Trophoblast cell (in vitro differentiated cells and primary cell): ENCODE measurements at regions not wholly inside any gene's neighbourhood (a gene's known extent, or its start where the extent isn't known, plus 50 kb on each side); places are given as distances from the start of the nearest gene placed in this dataset.

Source experiments
- DNase-seq, 2 donors: peaks; one replicate each; pipeline ENCODE4 v3.0.0-alpha.2; 2016
- H2AFZ ChIP-seq: 2 replicates; pipeline ENCODE4 v1.6.1; 2013; ENCODE audit warnings: low read length, moderate library complexity, mild to moderate bottlenecking; ENCODE audit not compliant: insufficient read depth, poor library complexity
- H2AK5ac ChIP-seq: 2 replicates; pipeline ENCODE4 v1.6.1; 2013; ENCODE audit warnings: mild to moderate bottlenecking, low read length
- H2BK120ac ChIP-seq: 2 replicates; pipeline ENCODE4 v1.6.1; 2013; ENCODE audit warnings: low read length, mild to moderate bottlenecking, moderate library complexity; ENCODE audit not compliant: insufficient read depth, poor library complexity
- H2BK12ac ChIP-seq: 2 replicates; pipeline ENCODE4 v1.6.1; 2013; ENCODE audit warnings: mild to moderate bottlenecking, low read length, moderate library complexity
- H2BK5ac ChIP-seq: 2 replicates; pipeline ENCODE4 v1.6.1; 2013; ENCODE audit warnings: low read length, low read depth, moderate library complexity, mild to moderate bottlenecking; ENCODE audit not compliant: poor library complexity
- H3K14ac ChIP-seq: 2 replicates; pipeline ENCODE4 v1.6.1; 2013; ENCODE audit warnings: mild to moderate bottlenecking, low read length
- H3K18ac ChIP-seq: 2 replicates; pipeline ENCODE4 v1.6.1; 2013; ENCODE audit warnings: mild to moderate bottlenecking, low read length
- H3K23ac ChIP-seq: 2 replicates; pipeline ENCODE4 v1.6.1; 2013; ENCODE audit warnings: low read length
- H3K27ac ChIP-seq: 2 replicates; pipeline ENCODE4 v1.5.1; 2013; ENCODE audit warnings: low read depth, mild to moderate bottlenecking, inconsistent platforms, low read length, moderate library complexity
- H3K27me3 ChIP-seq: 2 replicates; pipeline ENCODE4 v1.6.1; 2013; ENCODE audit warnings: inconsistent platforms, mild to moderate bottlenecking, low read length, moderate library complexity; ENCODE audit not compliant: insufficient read depth
- H3K36me3 ChIP-seq, 2 experiments: 1 replicate in 1 of 2; 2 replicates in 1 of 2; pipeline ENCODE4 v1.6.1; 2013; ENCODE audit warnings: low read length in 2 of 2, mild to moderate bottlenecking in 2 of 2, moderate library complexity in 1 of 2; ENCODE audit not compliant: insufficient read depth in 2 of 2, control insufficient read depth in 1 of 2
- H3K4ac ChIP-seq: 2 replicates; pipeline ENCODE4 v1.6.1; 2013; ENCODE audit warnings: low read depth, mild to moderate bottlenecking, low read length, moderate library complexity
- H3K4me1 ChIP-seq, 2 experiments: 1 replicate in 1 of 2; 2 replicates in 1 of 2; pipeline ENCODE4 v1.6.1; 2013; ENCODE audit warnings: low read length in 2 of 2, mild to moderate bottlenecking in 2 of 2, moderate library complexity in 1 of 2; ENCODE audit not compliant: insufficient read depth in 2 of 2, control insufficient read depth in 1 of 2
- H3K4me2 ChIP-seq: 2 replicates; pipeline ENCODE4 v1.6.1; 2013; ENCODE audit warnings: inconsistent platforms, mild to moderate bottlenecking, low read length, moderate library complexity
- H3K4me3 ChIP-seq: 2 replicates; pipeline ENCODE4 v1.5.1; 2013; ENCODE audit warnings: mild to moderate bottlenecking, low read depth, low read length, inconsistent platforms
- H3K79me1 ChIP-seq: one replicate; pipeline ENCODE4 v1.6.1; 2013; ENCODE audit warnings: low read length
- H3K79me2 ChIP-seq: 2 replicates; pipeline ENCODE4 v1.6.1; 2013; ENCODE audit warnings: low read length, mild to moderate bottlenecking; ENCODE audit not compliant: control insufficient read depth, insufficient read depth, poor library complexity
- H3K9ac ChIP-seq: 2 replicates; pipeline ENCODE4 v1.6.1; 2013; ENCODE audit warnings: mild to moderate bottlenecking, low read length
- H3K9me3 ChIP-seq: 2 replicates; pipeline ENCODE4 v1.6.1; 2013; ENCODE audit warnings: low read depth, mild to moderate bottlenecking, control low read depth, inconsistent platforms, low read length; ENCODE audit not compliant: insufficient read depth
- H4K12ac ChIP-seq: 2 replicates; pipeline ENCODE4 v1.6.1; 2013; ENCODE audit warnings: low read depth, mild to moderate bottlenecking, low read length, moderate library complexity
- H4K8ac ChIP-seq: 2 replicates; pipeline ENCODE4 v1.6.1; 2013; ENCODE audit warnings: low read depth, mild to moderate bottlenecking, low read length, moderate library complexity
- H4K91ac ChIP-seq: one replicate; pipeline ENCODE4 v1.6.1; 2013; ENCODE audit warnings: low read depth, mild to moderate bottlenecking, low read length, moderate library complexity
- WGBS: extraction: QIAGEN DNeasy Blood & Tissue Kit; methylation state at CpG from one replicate; pipeline ENCODE4 v1.1.7; 2013; ENCODE audit warnings: missing lambda C conversion rate; ENCODE audit not compliant: insufficient read length, insufficient coverage; ENCODE audit errors: extremely low coverage; 5-methylcytosine and 5-hydroxymethylcytosine counted together

GRCh38 chr22:34801221-34801620 lies 264.7 kb upstream of the ISX start:
- no peak overlapping the region for H3K23ac ChIP-seq
- H3K36me3 ChIP-seq, result no peaks in the 10 kb centered on the region
- no peak for DNase-seq
- H4K91ac ChIP-seq, result no peak overlapping the region
- H3K4me1 ChIP-seq, result peaks cover 0 to 2% of the 10 kb centered on the region in 2 experiments
- H3K4ac ChIP-seq, result no peak overlapping the region
- no peak overlapping the region for H2AK5ac ChIP-seq
- H3K9me3 ChIP-seq, result no peaks in the 10 kb centered on the region
- no peak overlapping the region for H3K9ac ChIP-seq
- H3K27me3 ChIP-seq, result no peaks in the 10 kb centered on the region
- no peak overlapping the region for H2BK120ac ChIP-seq
- no peak overlapping the region for H3K18ac ChIP-seq
- peaks cover 6% of the 10 kb centered on the region for H3K79me1 ChIP-seq
- no peak overlapping the region for H4K12ac ChIP-seq
- H2AFZ ChIP-seq, result no peak overlapping the region
- no peaks in the 10 kb centered on the region for H3K79me2 ChIP-seq
- WGBS, result no CpG with 5 or more reads among the region's 11 CpGs
- H4K8ac ChIP-seq, result no peak overlapping the region
- no peak overlapping the region for H3K4me3 ChIP-seq
- no peak overlapping the region for H2BK12ac ChIP-seq
- H3K14ac ChIP-seq, result no peak overlapping the region
- H3K27ac ChIP-seq, result no peak overlapping the region
- H3K4me2 ChIP-seq, result no peak overlapping the region
- no peak overlapping the region for H2BK5ac ChIP-seq

GRCh38 chr22:34804091-34804490 lies 261.9 kb upstream of the ISX start:
- Histone ChIP-seq H3K18ac (no peak overlapping the region), H3K36me3 (no peaks in the 10 kb centered on the region), H2BK5ac (no peak overlapping the region), H4K91ac (no peak overlapping the region), H2BK120ac (peak overlapping the region; percentile 72), H2AFZ (no peak overlapping the region), H3K79me2 (no peaks in the 10 kb centered on the region), H4K12ac (no peak overlapping the region), H3K23ac (no peak overlapping the region), H2AK5ac (no peak overlapping the region), H4K8ac (no peak overlapping the region), H2BK12ac (peak overlapping the region; percentile 50), H3K27me3 (no peaks in the 10 kb centered on the region), H3K79me1 (peaks cover 19% of the 10 kb centered on the region), H3K4me1 (peaks cover 8 to 11% of the 10 kb centered on the region in 2 experiments), H3K14ac (no peak overlapping the region), H3K4me3 (no peak overlapping the region), H3K4me2 (no peak overlapping the region), H3K9me3 (no peaks in the 10 kb centered on the region), H3K27ac (no peak overlapping the region), H3K9ac (no peak overlapping the region), H3K4ac (no peak overlapping the region)
- no CpG with 5 or more reads among the region's 3 CpGs for WGBS
- DNase-seq, result no peak

- H4K8ac ChIP-seq, result no peak overlapping the region
- no peak overlapping the region for H3K4ac ChIP-seq
- H3K79me2 ChIP-seq, result no peaks in the 10 kb centered on the region
- no peak overlapping the region for H4K12ac ChIP-seq
- H2AFZ ChIP-seq, result no peak overlapping the region
- H3K79me1 ChIP-seq, result peaks cover 22% of the 10 kb centered on the region
- H2BK12ac ChIP-seq, result peak overlapping the region; percentile 30
- H3K9ac ChIP-seq, result no peak overlapping the region
- no CpG with 5 or more reads among the region's 2 CpGs for WGBS
- H3K23ac ChIP-seq, result no peak overlapping the region
- H2AK5ac ChIP-seq, result no peak overlapping the region
- no peak overlapping the region for H4K91ac ChIP-seq
- peaks cover 8 to 11% of the 10 kb centered on the region in 2 experiments for H3K4me1 ChIP-seq
- no peak overlapping the region for H3K4me2 ChIP-seq
- no peaks in the 10 kb centered on the region for H3K36me3 ChIP-seq
- no peak overlapping the region for H2BK120ac ChIP-seq
- H3K14ac ChIP-seq, result no peak overlapping the region
- H3K9me3 ChIP-seq, result no peaks in the 10 kb centered on the region
- no peak for DNase-seq
- H3K18ac ChIP-seq, result peak overlapping the region; percentile 46
- no peak overlapping the region for H2BK5ac ChIP-seq
- H3K4me3 ChIP-seq, result no peak overlapping the region
- H3K27ac ChIP-seq, result no peak overlapping the region
- H3K27me3 ChIP-seq, result no peaks in the 10 kb centered on the region
Measured at GRCh38 chr22:34804604-34805003, 261.4 kb upstream of the ISX start.

GRCh38 chr22:34805771-34806170 lies 260.2 kb upstream of the ISX start:
- Histone ChIP-seq H2BK5ac (no peak overlapping the region), H3K27ac (no peak overlapping the region), H3K23ac (no peak overlapping the region), H3K18ac (no peak overlapping the region), H2AK5ac (no peak overlapping the region), H3K79me1 (peaks cover 27% of the 10 kb centered on the region), H3K36me3 (no peaks in the 10 kb centered on the region), H2BK120ac (peak overlapping the region; percentile 8), H2AFZ (no peak overlapping the region), H3K4me2 (no peak overlapping the region), H4K8ac (no peak overlapping the region), H3K4me3 (no peak overlapping the region), H3K9ac (no peak overlapping the region), H3K9me3 (no peaks in the 10 kb centered on the region), H4K12ac (no peak overlapping the region), H3K27me3 (no peaks in the 10 kb centered on the region), H3K14ac (no peak overlapping the region), H3K79me2 (no peaks in the 10 kb centered on the region), H2BK12ac (peak overlapping the region; percentile 19), H4K91ac (no peak overlapping the region), H3K4me1 (peaks cover 8 to 11% of the 10 kb centered on the region in 2 experiments), H3K4ac (no peak overlapping the region)
- no peak for DNase-seq
- no CpG with 5 or more reads among the region's 3 CpGs for WGBS
